Stomach (tissue), 8 donors: ENCODE measurements at regions not wholly inside any gene's neighbourhood (a gene's known extent, or its start where the extent isn't known, plus 50 kb on each side); places are given as distances from the start of the nearest gene placed in this dataset.

Source experiments
- DNase-seq, 2 donors: peaks; one replicate each; pipeline versions ENCODE4 v3.0.0 to v3.0.0-alpha.2; 2013 to 2019
- H3K27ac ChIP-seq, 5 donors: fragments of 200-600 bp in 4 of 5; sonication (generic) in 4 of 5; one replicate each; pipeline ENCODE4 v1.5.1; 2013 to 2019; ENCODE audit warnings: mild to moderate bottlenecking in 1 of 5, moderate library complexity in 1 of 5
- H3K27me3 ChIP-seq, 3 donors: fragments of 200-600 bp; sonication (generic); one replicate each; pipeline ENCODE4 v1.5.1; 2017 to 2019; ENCODE audit warnings: mixed run types in 1 of 3
- H3K36me3 ChIP-seq, 4 donors: fragments of 200-600 bp; sonication (generic); 1 replicate in 3 of 4; 2 replicates in 1 of 4; pipeline ENCODE4 v1.5.1; 2016 to 2019
- H3K4me1 ChIP-seq, 4 donors: fragments of 200-600 bp; sonication (generic); one replicate each; pipeline ENCODE4 v1.5.1; 2016 to 2019
- H3K4me3 ChIP-seq, 4 donors: fragments of 200-600 bp; sonication (generic) in 3 of 4; one replicate each; pipeline ENCODE4 v1.5.1; 2016 to 2019; ENCODE audit warnings: mild to moderate bottlenecking in 1 of 4
- H3K9me3 ChIP-seq, 4 donors: fragments of 200-600 bp; sonication (generic); one replicate each; pipeline ENCODE4 v1.5.1; 2016 to 2019
- CTCF ChIP-seq, 7 experiments: fragments of 450-650 bp in 4 of 7; fragments of 200-600 bp in 3 of 7; sonication (generic) in 3 of 7; IDR thresholded peaks; one replicate each; pipeline ENCODE4 v1.5.1; 2016 to 2019; ENCODE audit warnings: antibody characterized with exemption in 7 of 7, control low read depth in 2 of 7, mild to moderate bottlenecking in 1 of 7
- EP300 ChIP-seq: sonication (generic); formaldehyde crosslinking; IDR thresholded peaks from one replicate; pipeline ENCODE4 v1.6.1; 2017; ENCODE audit warnings: antibody characterized with exemption
- POLR2A ChIP-seq, 4 donors: fragments of 450-650 bp; IDR thresholded peaks; one replicate each; pipeline ENCODE4 v1.6.1; 2016; ENCODE audit warnings: antibody characterized with exemption in 4 of 4, control low read depth in 2 of 4, mild to moderate bottlenecking in 1 of 4, moderate library complexity in 1 of 4
- POLR2AphosphoS5 ChIP-seq, 3 donors: sonication (generic); formaldehyde crosslinking; IDR thresholded peaks; one replicate each; pipeline ENCODE4 v1.6.1; 2016; ENCODE audit warnings: antibody characterized with exemption in 3 of 3
- WGBS, 5 donors: extraction: QIAGEN DNeasy Blood & Tissue Kit in 3 of 5; methylation state at CpG; one replicate each; pipeline versions ENCODE4 v1.1.5 to v1.1.7; 2013 to 2018; 5-methylcytosine and 5-hydroxymethylcytosine counted together
- intact Hi-C: fragments of 100-400 bp; cut with DNase I; formaldehyde crosslinking; loops from one replicate; pipeline ENCODE4 v1.15.1; 2023; ENCODE audit warnings: low total_unique reads
- donor health status: healthy with polysubstance abuse.
- donor health status: Bipolar disorder and iron deficiency.
- donor health status: healthy.

- TF ChIP-seq CTCF (IDR thresholded peaks at IDR 0.05) (no peak), POLR2A (IDR thresholded peaks at IDR 0.05) (no peak), POLR2AphosphoS5 (IDR thresholded peaks at IDR 0.05) (no peak), EP300 (no peak)
- H3K9me3 ChIP-seq: no peaks in the 10 kb centered on the region
- no peak overlapping the region for H3K27ac ChIP-seq
- H3K27me3 ChIP-seq: no peaks in the 10 kb centered on the region
- H3K4me3 ChIP-seq: no peak overlapping the region
- H3K36me3 ChIP-seq: no peaks in the 10 kb centered on the region
- H3K4me1 ChIP-seq: peaks cover 0 to 14% (median 10%) of the 10 kb centered on the region in 4 donors
- intact Hi-C loops: no loop called here
- DNase-seq: no peak
- 68 to 92% (median 84%) methylated on average over 2 of the region's 2 CpGs for WGBS, 5 donors
Observed at GRCh38 chr10:44814929-44815328, 96.2 kb upstream of the TMEM72 start.

DNA sequence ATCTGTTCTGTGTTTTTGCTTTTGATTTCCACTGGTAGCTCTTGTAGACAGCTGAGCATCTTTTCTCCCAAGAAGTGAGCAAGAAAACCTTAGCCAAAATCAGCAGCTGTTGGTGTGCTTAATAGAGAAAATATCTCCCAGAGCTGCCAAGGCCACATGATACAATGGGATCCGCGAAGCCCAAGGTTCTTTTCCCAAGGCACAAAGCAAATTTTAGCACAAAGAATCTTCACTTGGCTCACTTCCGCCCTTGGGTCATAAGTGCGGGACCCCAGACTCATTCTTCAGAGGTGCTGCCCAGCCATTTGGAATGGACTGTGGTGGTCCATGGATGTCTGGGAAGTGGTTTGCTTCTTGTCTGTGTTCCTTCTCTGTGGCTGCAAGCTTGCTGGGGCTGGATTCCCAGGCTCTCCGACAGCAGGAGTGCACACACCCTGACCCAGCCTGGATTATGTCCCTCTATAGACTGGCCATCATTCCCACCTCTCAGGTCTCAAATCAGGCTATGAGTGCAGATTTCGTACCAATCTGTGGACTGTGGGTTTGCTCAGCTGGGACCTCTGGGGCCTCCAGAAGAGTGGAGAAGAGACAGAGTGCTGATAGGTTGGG, 93.0 kb upstream of the TMEM72 start:
- DNase-seq: peak in 1 of 2 donors; percentile 76
- Histone ChIP-seq H3K27me3 (no peaks in the 10 kb centered on the region), H3K9me3 (no peaks in the 10 kb centered on the region), H3K4me1 (no peaks in the 10 kb centered on the region), H3K27ac (peak overlapping the region in 1 of 5 donors; percentile 11), H3K36me3 (no peaks in the 10 kb centered on the region), H3K4me3 (no peak overlapping the region)
- intact Hi-C loops: no loop called here
- no peak for TF ChIP-seq CTCF (IDR thresholded peaks at IDR 0.05)
- no peak for TF ChIP-seq EP300
- no peak for TF ChIP-seq POLR2A (IDR thresholded peaks at IDR 0.05)
- TF ChIP-seq POLR2AphosphoS5 (IDR thresholded peaks at IDR 0.05): no peak
- 80 to 89% (median 83%) methylated on average over 4 to 6 of the region's 6 CpGs for WGBS, 5 donors

DNA sequence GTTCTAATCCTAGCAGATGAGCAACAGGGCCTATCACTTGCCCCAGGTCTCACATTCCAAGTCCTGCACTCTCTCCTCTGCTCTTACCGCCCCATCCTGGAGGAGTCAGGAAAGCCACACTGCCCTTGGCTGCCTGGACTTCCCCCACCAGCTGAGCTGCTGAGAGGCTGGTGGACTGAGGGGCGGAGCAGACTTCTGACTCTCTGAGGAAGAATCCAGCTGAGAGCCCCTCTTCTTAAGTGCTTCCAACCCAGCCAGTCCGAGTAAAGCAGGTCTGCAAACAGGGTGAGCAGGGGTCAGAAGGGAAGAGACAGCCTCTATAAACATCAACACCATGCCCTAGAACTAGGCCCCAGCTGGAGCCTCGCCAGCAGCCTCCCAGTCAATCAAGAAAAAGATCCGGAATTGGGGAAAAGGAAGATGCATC, 92.4 kb upstream of the TMEM72 start:
- DNase-seq: no peak
- Histone ChIP-seq H3K27ac (peak overlapping the region in 1 of 5 donors; percentile 11), H3K4me1 (no peaks in the 10 kb centered on the region), H3K27me3 (no peaks in the 10 kb centered on the region), H3K36me3 (no peaks in the 10 kb centered on the region), H3K4me3 (no peak overlapping the region), H3K9me3 (no peaks in the 10 kb centered on the region)
- WGBS, 5 donors: 66 to 74% (median 71%) methylated on average over 3 to 5 of the region's 5 CpGs
- intact Hi-C loops: no loop called here
- no peak for TF ChIP-seq POLR2AphosphoS5 (IDR thresholded peaks at IDR 0.05)

GRCh38 chr10:44820094-44820493, 91.0 kb upstream of the TMEM72 start:
- H3K27me3 ChIP-seq: no peaks in the 10 kb centered on the region
- no peaks in the 10 kb centered on the region for H3K9me3 ChIP-seq
- WGBS, 5 donors: 81 to 91% (median 88%) methylated on average over 3 of the region's 3 CpGs
- H3K4me1 ChIP-seq: no peaks in the 10 kb centered on the region
- DNase-seq: no peak
- no peak overlapping the region for H3K27ac ChIP-seq
- no peak for TF ChIP-seq POLR2AphosphoS5 (IDR thresholded peaks at IDR 0.05)
- no peak for TF ChIP-seq EP300
- TF ChIP-seq CTCF (IDR thresholded peaks at IDR 0.05): no peak
- no peak for TF ChIP-seq POLR2A (IDR thresholded peaks at IDR 0.05)
- intact Hi-C loops: no loop called here
- no peaks in the 10 kb centered on the region for H3K36me3 ChIP-seq
- H3K4me3 ChIP-seq: no peak overlapping the region

DNA sequence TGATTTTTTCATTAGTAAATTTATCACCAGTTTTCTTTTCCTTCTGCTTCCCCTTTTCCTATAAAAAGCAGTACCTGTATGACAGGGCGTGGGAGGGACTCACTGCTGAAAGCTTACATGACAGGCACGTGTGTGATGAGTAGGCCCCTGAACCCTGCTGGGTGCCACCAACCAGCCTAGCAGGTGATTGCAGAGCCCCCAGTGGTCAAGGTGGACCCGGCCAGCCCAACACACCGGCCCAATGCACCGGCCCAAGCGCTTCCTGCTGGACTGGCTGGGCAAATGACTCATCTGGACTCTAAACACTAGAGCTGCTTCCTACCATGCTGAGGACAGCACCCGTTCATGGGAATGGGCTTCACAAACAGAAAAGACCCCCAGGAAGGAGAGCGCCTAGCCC, 89.8 kb upstream of the TMEM72 start:
- H3K36me3 ChIP-seq: no peaks in the 10 kb centered on the region
- no peak for TF ChIP-seq POLR2A (IDR thresholded peaks at IDR 0.05)
- TF ChIP-seq POLR2AphosphoS5 (IDR thresholded peaks at IDR 0.05): no peak
- TF ChIP-seq CTCF (IDR thresholded peaks at IDR 0.05): no peak
- no peak for TF ChIP-seq EP300
- no peaks in the 10 kb centered on the region for H3K4me1 ChIP-seq
- no peaks in the 10 kb centered on the region for H3K27me3 ChIP-seq
- no peak overlapping the region for H3K4me3 ChIP-seq
- 88 to 94% (median 89%) methylated on average over 8 of the region's 8 CpGs for WGBS, 5 donors
- H3K27ac ChIP-seq: no peak overlapping the region
- DNase-seq: no peak
- intact Hi-C loops: no loop called here
- H3K9me3 ChIP-seq: no peaks in the 10 kb centered on the region
